Brain microvascular endothelial cell (primary cell): ENCODE measurements at regions not wholly inside any gene's neighbourhood (a gene's known extent, or its start where the extent isn't known, plus 50 kb on each side); places are given as distances from the start of the nearest gene placed in this dataset.
"Not testable (repeated sequence)": the region's sequence is repeated elsewhere in the genome, so short reads cannot be mapped to it uniquely, and the experiment has no call there.

Source experiments
- DNase-seq: peaks from one replicate; pipeline ENCODE4 v3.0.0-alpha.2; 2020
- H3K27ac ChIP-seq: fragments of 250-450 bp; sonication (Bioruptor Pico); 2 replicates; pipeline ENCODE4 v1.5.1; 2020; ENCODE audit warnings: mild to moderate bottlenecking, moderate library complexity
- H3K27me3 ChIP-seq: fragments of 250-450 bp; sonication (Bioruptor Pico); replicated peaks from 2 replicates; pipeline ENCODE4 v1.5.1; 2020; ENCODE audit warnings: mild to moderate bottlenecking
- H3K36me3 ChIP-seq: fragments of 250-450 bp; sonication (Bioruptor Pico); replicated peaks from 2 replicates; pipeline ENCODE4 v1.5.1; 2020; ENCODE audit warnings: mild to moderate bottlenecking
- H3K4me3 ChIP-seq: 2 replicates; pipeline ENCODE4 v1.5.1; 2011; ENCODE audit warnings: low read depth, mild to moderate bottlenecking, control low read depth, low read length, moderate library complexity
- CTCF ChIP-seq: IDR thresholded peaks from 2 replicates; pipeline ENCODE4 v1.5.1; 2011; ENCODE audit warnings: low read depth, mild to moderate bottlenecking, moderate library complexity, low read length, control low read depth, inconsistent platforms; ENCODE audit errors: missing control alignments
- in situ Hi-C: cut with HindIII; loops from 2 replicates; pipeline ENCODE4 v1.10.0; 2017; ENCODE audit warnings: low sequenced_read_pairs, low pct_ligation_motif_present

DNA sequence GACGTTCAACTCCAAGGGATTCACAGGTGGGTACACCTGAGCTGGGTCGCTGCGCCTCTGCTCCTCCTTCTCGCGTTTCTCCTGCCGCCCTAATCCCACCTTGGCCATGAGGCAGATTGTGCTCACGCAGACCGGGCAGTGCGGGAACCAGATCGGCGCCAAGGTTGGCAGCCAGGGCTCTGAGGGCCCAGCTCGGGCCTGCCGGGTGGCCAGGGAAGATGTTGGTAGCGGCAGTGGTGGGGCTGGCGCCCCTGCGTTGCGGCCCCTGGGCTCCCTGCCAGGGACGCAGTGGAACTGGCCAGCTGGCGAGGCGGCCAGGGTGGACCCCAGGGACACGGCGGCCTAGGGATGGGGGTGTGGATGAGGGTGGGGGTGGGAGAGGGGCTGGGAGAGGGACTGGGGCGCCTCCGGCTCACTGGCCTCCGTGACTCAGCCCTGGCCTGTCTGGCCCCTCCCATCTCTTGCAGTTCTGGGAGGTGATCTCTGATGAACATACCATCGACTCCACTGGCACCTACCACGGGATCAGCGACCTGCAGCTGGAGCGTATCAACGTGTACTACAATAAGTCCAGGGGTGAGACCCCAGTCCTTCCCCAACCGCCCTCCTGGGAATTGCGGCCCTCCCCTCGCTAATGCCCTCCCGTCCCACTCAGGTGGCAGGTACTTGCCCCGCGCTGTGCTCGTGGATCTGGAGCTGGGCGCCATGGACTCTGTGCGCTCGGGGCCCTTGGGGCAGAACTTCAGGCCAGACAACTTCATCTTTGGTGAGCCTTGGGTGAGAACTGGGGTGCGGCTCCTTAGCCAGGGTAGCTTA is 114.9 kb upstream of the ALG10B start:
- TF ChIP-seq CTCF, result no peak
- no peaks in the 10 kb centered on the region for H3K27me3 ChIP-seq

GRCh38 chr12:38204831-38205230 is 111.7 kb upstream of the ALG10B start:
- no peak for TF ChIP-seq CTCF
- no peaks in the 10 kb centered on the region for H3K27me3 ChIP-seq
- no peaks in the 10 kb centered on the region for H3K36me3 ChIP-seq
- H3K27ac ChIP-seq, result no peak overlapping the region
- DNase-seq, result no peak
- in situ Hi-C loops, result no loop called here
- H3K4me3 ChIP-seq, result no peak overlapping the region

More for the DNA sequence above, 114.9 kb upstream of the ALG10B start:
- in situ Hi-C loops, result no loop called here
- Histone ChIP-seq H3K36me3 (no peaks in the 10 kb centered on the region), H3K4me3 (no peak overlapping the region), H3K27ac (no peak overlapping the region)
- DNase-seq, result no peak

DNA sequence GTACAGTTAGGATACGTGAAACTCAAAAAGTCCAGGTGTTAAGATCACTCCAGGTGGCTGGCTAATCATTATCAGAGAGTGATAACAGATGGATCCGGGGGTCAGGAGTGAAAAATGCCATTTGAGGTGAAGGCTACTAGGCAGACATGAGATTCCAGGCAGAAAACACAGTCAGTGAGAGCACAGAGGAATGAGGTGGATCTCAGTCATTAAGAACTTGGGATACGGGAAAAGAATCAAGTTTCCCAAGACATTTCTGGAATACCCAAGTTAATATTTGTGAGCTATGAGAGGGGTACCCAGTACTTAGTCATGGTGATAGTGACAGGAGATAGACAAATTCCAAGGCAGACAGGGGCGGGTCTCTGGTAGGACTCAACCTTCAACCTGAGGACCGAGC is 94.6 kb upstream of the ALG10B start:
- in situ Hi-C loops, result no loop called here
- no peak for DNase-seq
- no peak overlapping the region for H3K4me3 ChIP-seq

GRCh38 chr12:38238328-38238727 is 78.2 kb upstream of the ALG10B start:
- H3K4me3 ChIP-seq, H3K27ac ChIP-seq, DNase-seq, H3K27me3 ChIP-seq, in situ Hi-C loops, H3K36me3 ChIP-seq: not testable (repeated sequence)

More for the DNA sequence above, 94.6 kb upstream of the ALG10B start:
- Histone ChIP-seq H3K27ac (no peak overlapping the region), H3K27me3 (no peaks in the 10 kb centered on the region), H3K36me3 (no peaks in the 10 kb centered on the region)
- no peak for TF ChIP-seq CTCF

DNA sequence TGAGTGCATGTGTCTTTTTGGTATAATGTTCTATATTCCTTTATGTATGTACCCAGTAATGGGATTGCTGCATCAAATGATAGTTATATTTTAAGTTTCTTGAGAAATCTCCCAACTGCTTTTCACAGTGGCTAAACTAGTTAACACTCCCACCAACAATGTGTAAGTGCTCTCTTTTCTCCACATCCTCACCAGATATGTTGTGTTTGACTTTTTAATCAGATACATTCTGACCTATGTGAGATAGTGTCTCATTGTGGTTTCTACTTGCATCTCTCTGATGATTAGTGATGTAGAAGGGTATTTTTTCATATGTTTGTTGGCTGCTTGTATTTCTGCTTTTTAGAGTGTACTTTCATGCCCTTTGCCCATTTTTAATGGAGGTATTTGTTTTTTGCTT is 62.8 kb upstream of the ALG10B start:
- Histone ChIP-seq H3K27me3 (no peaks in the 10 kb centered on the region), H3K27ac (no peak overlapping the region), H3K4me3 (no peak overlapping the region), H3K36me3 (no peaks in the 10 kb centered on the region)
- no peak for DNase-seq
- in situ Hi-C loops, result no loop called here
- no peak for TF ChIP-seq CTCF

- Histone ChIP-seq H3K27me3 (no peaks in the 10 kb centered on the region), H3K4me3 (no peak overlapping the region), H3K36me3 (no peaks in the 10 kb centered on the region), H3K27ac (no peak overlapping the region)
- in situ Hi-C loops, result no loop called here
- TF ChIP-seq CTCF, result no peak
- DNase-seq, result no peak
Measured at GRCh38 chr12:38258411-38258810, 58.2 kb upstream of the ALG10B start.
